Muscle layer of colon (tissue), 2 donors: ENCODE measurements at regions not wholly inside any gene's neighbourhood (a gene's known extent, or its start where the extent isn't known, plus 50 kb on each side); places are given as distances from the start of the nearest gene placed in this dataset.

Experiments
- H3K27ac ChIP-seq: one replicate; pipeline ENCODE4 v1.7.0; 2013; ENCODE audit warnings: low read depth, mild to moderate bottlenecking, low read length, moderate library complexity
- H3K27me3 ChIP-seq, 2 donors: one replicate each; pipeline ENCODE4 v1.7.0; 2013; ENCODE audit warnings: low read length in 2 of 2, mild to moderate bottlenecking in 2 of 2; ENCODE audit not compliant: insufficient read depth in 2 of 2, control insufficient read depth in 1 of 2
- H3K36me3 ChIP-seq: one replicate; pipeline ENCODE4 v1.7.0; 2013; ENCODE audit warnings: mild to moderate bottlenecking, low read length; ENCODE audit not compliant: insufficient read depth
- H3K4me1 ChIP-seq: one replicate; pipeline ENCODE4 v1.7.0; 2013; ENCODE audit warnings: mild to moderate bottlenecking, low read length; ENCODE audit not compliant: insufficient read depth
- H3K4me3 ChIP-seq, 2 donors: one replicate each; pipeline ENCODE4 v1.7.0; 2013; ENCODE audit warnings: low read length in 2 of 2, low read depth in 1 of 2, mild to moderate bottlenecking in 1 of 2, moderate library complexity in 1 of 2
- H3K9ac ChIP-seq: one replicate; pipeline ENCODE4 v1.7.0; 2013; ENCODE audit warnings: low read length
- H3K9me3 ChIP-seq: one replicate; pipeline ENCODE4 v1.7.0; 2013; ENCODE audit warnings: mild to moderate bottlenecking, low read length
- donor health status: abdominal sarcoma.
- donor health status: Adenocarcinoma of cecum.

GRCh38 chr6:166728884-166729530 is 102.0 kb upstream of the RPS6KA2 start:
- Histone ChIP-seq H3K36me3 (no peaks in the 10 kb centered on the region), H3K4me1 (no peaks in the 10 kb centered on the region), H3K27ac (no peak overlapping the region), H3K4me3 (no peak overlapping the region), H3K9me3 (no peaks in the 10 kb centered on the region), H3K9ac (no peak overlapping the region), H3K27me3 (no peaks in the 10 kb centered on the region)

- Histone ChIP-seq H3K9me3 (no peaks in the 10 kb centered on the region), H3K4me1 (no peaks in the 10 kb centered on the region), H3K27me3 (no peaks in the 10 kb centered on the region), H3K4me3 (no peak overlapping the region), H3K9ac (no peak overlapping the region), H3K36me3 (no peaks in the 10 kb centered on the region), H3K27ac (no peak overlapping the region)
These were observed 99.2 kb upstream of the RPS6KA2 start for GRCh38 chr6:166726201-166726600.

GRCh38 chr6:166725571-166725970 is 98.5 kb upstream of the RPS6KA2 start:
- Histone ChIP-seq H3K9me3 (no peaks in the 10 kb centered on the region), H3K4me1 (no peaks in the 10 kb centered on the region), H3K27ac (no peak overlapping the region), H3K4me3 (no peak overlapping the region), H3K27me3 (no peaks in the 10 kb centered on the region), H3K9ac (no peak overlapping the region), H3K36me3 (no peaks in the 10 kb centered on the region)

- no peak overlapping the region for H3K27ac ChIP-seq
- no peak overlapping the region for H3K4me3 ChIP-seq
- no peaks in the 10 kb centered on the region for H3K4me1 ChIP-seq
- H3K27me3 ChIP-seq = no peaks in the 10 kb centered on the region
- no peak overlapping the region for H3K9ac ChIP-seq
- H3K9me3 ChIP-seq = no peaks in the 10 kb centered on the region
- no peaks in the 10 kb centered on the region for H3K36me3 ChIP-seq
These were observed 97.5 kb upstream of the RPS6KA2 start for GRCh38 chr6:166724576-166724975.

GRCh38 chr6:166722785-166723184 is 95.7 kb upstream of the RPS6KA2 start:
- Histone ChIP-seq H3K27me3 (no peaks in the 10 kb centered on the region), H3K9me3 (no peaks in the 10 kb centered on the region), H3K27ac (no peak overlapping the region), H3K4me1 (no peaks in the 10 kb centered on the region), H3K36me3 (no peaks in the 10 kb centered on the region), H3K4me3 (no peak overlapping the region), H3K9ac (no peak overlapping the region)

- Histone ChIP-seq H3K4me3 (no peak overlapping the region), H3K9me3 (no peaks in the 10 kb centered on the region), H3K9ac (no peak overlapping the region), H3K27me3 (no peaks in the 10 kb centered on the region), H3K4me1 (no peaks in the 10 kb centered on the region), H3K27ac (no peak overlapping the region), H3K36me3 (no peaks in the 10 kb centered on the region)
These were observed 94.5 kb upstream of the RPS6KA2 start for GRCh38 chr6:166721576-166721975.

GRCh38 chr6:166720856-166721255 is 93.8 kb upstream of the RPS6KA2 start:
- Histone ChIP-seq H3K36me3 (no peaks in the 10 kb centered on the region), H3K27ac (no peak overlapping the region), H3K9ac (no peak overlapping the region), H3K4me1 (no peaks in the 10 kb centered on the region), H3K9me3 (no peaks in the 10 kb centered on the region), H3K4me3 (no peak overlapping the region), H3K27me3 (no peaks in the 10 kb centered on the region)

- H3K9me3 ChIP-seq = no peaks in the 10 kb centered on the region
- no peaks in the 10 kb centered on the region for H3K4me1 ChIP-seq
- H3K9ac ChIP-seq = no peak overlapping the region
- H3K27me3 ChIP-seq = no peaks in the 10 kb centered on the region
- H3K27ac ChIP-seq = no peak overlapping the region
- H3K4me3 ChIP-seq = no peak overlapping the region
- H3K36me3 ChIP-seq = no peaks in the 10 kb centered on the region
These were observed 92.0 kb upstream of the RPS6KA2 start for GRCh38 chr6:166719019-166719418.

GRCh38 chr6:166718516-166718915 is 91.5 kb upstream of the RPS6KA2 start:
- no peak overlapping the region for H3K27ac ChIP-seq
- no peaks in the 10 kb centered on the region for H3K36me3 ChIP-seq
- no peaks in the 10 kb centered on the region for H3K4me1 ChIP-seq
- no peaks in the 10 kb centered on the region for H3K9me3 ChIP-seq
- no peaks in the 10 kb centered on the region for H3K27me3 ChIP-seq
- no peak overlapping the region for H3K9ac ChIP-seq
- H3K4me3 ChIP-seq = no peak overlapping the region

GRCh38 chr6:166716910-166717617 is 90.0 kb upstream of the RPS6KA2 start:
- no peaks in the 10 kb centered on the region for H3K36me3 ChIP-seq
- H3K9me3 ChIP-seq = no peaks in the 10 kb centered on the region
- no peaks in the 10 kb centered on the region for H3K27me3 ChIP-seq
- H3K4me1 ChIP-seq = no peaks in the 10 kb centered on the region
- H3K4me3 ChIP-seq = no peak overlapping the region
- H3K27ac ChIP-seq = no peak overlapping the region
- H3K9ac ChIP-seq = no peak overlapping the region

- H3K27me3 ChIP-seq = no peaks in the 10 kb centered on the region
- no peaks in the 10 kb centered on the region for H3K4me1 ChIP-seq
- H3K4me3 ChIP-seq = no peak overlapping the region
- no peaks in the 10 kb centered on the region for H3K36me3 ChIP-seq
- H3K9me3 ChIP-seq = no peaks in the 10 kb centered on the region
- H3K27ac ChIP-seq = no peak overlapping the region
- H3K9ac ChIP-seq = no peak overlapping the region
These were observed 88.9 kb upstream of the RPS6KA2 start for GRCh38 chr6:166715992-166716391.

GRCh38 chr6:166715065-166715464 is 88.0 kb upstream of the RPS6KA2 start:
- Histone ChIP-seq H3K4me1 (no peaks in the 10 kb centered on the region), H3K36me3 (no peaks in the 10 kb centered on the region), H3K27ac (no peak overlapping the region), H3K9ac (no peak overlapping the region), H3K4me3 (no peak overlapping the region), H3K27me3 (no peaks in the 10 kb centered on the region), H3K9me3 (no peaks in the 10 kb centered on the region)
